WTC11 (cell line): ENCODE measurements at regions not wholly inside any gene's neighbourhood (a gene's known extent, or its start where the extent isn't known, plus 50 kb on each side); places are given as distances from the start of the nearest gene placed in this dataset.

Experiments used
- ATAC-seq: fragments of 200-7000 bp; cut with Tn5 transposase; 2 replicates; pipeline ENCODE4 v1.10.0; 2021; ENCODE audit warnings: mild to moderate bottlenecking, moderate library complexity
- CTCF ChIA-PET: fragments of 300-600 bp; sonication (Branson Sonifier 250); formaldehyde crosslinking; loops from one replicate; lab custom pipeline; 2021; ENCODE audit warnings: antibody characterized with exemption; lab: Charles Lee
- POLR2A ChIA-PET: fragments of 350-600 bp; sonication (Branson Sonifier 250); formaldehyde crosslinking; loops from one replicate; lab custom pipeline; 2021; ENCODE audit warnings: antibody characterized with exemption; lab: Charles Lee
- DNase-seq: peaks from one replicate; pipeline ENCODE4 v3.0.0; 2021; ENCODE audit warnings: low spot score
- H3K27ac Mint-ChIP-seq: 2 replicates; pipeline ENCODE4 v1.8.0; 2021; ENCODE audit warnings: mixed read lengths
- H3K27me3 Mint-ChIP-seq: 2 replicates; pipeline ENCODE4 v1.8.0; 2021; ENCODE audit warnings: low read depth, mild to moderate bottlenecking, moderate library complexity, mixed read lengths
- H3K36me3 Mint-ChIP-seq: 2 replicates; pipeline ENCODE4 v1.8.0; 2021; ENCODE audit warnings: mixed read lengths
- H3K4me1 Mint-ChIP-seq: 2 replicates; pipeline ENCODE4 v1.8.0; 2022; ENCODE audit warnings: mixed read lengths
- H3K4me3 Mint-ChIP-seq: 2 replicates; pipeline ENCODE4 v1.8.0; 2021; ENCODE audit warnings: mild to moderate bottlenecking, moderate library complexity, mixed read lengths
- H3K9me3 Mint-ChIP-seq: 2 replicates; pipeline ENCODE4 v1.8.0; 2021; ENCODE audit warnings: mixed read lengths
- CBFB ChIP-seq: sonication (generic); formaldehyde crosslinking; IDR thresholded peaks from 2 replicates; pipeline ENCODE4 v1.8.1; 2022; ENCODE audit warnings: mild to moderate bottlenecking, low read depth, missing genetic modification reagents
- ELF4 ChIP-seq: sonication (generic); formaldehyde crosslinking; IDR thresholded peaks from 2 replicates; pipeline ENCODE4 v1.8.1; 2022; ENCODE audit warnings: low read depth, mild to moderate bottlenecking, moderate library complexity, missing genetic modification reagents
- ESRRA ChIP-seq: sonication (generic); formaldehyde crosslinking; IDR thresholded peaks from 2 replicates; pipeline ENCODE4 v1.8.1; 2022; ENCODE audit warnings: mild to moderate bottlenecking, missing genetic modification reagents, borderline replicate concordance
- ETV6 ChIP-seq: sonication (generic); formaldehyde crosslinking; IDR thresholded peaks from 2 replicates; pipeline ENCODE4 v1.8.1; 2022; ENCODE audit warnings: mild to moderate bottlenecking, missing genetic modification reagents
- FOXJ3 ChIP-seq: sonication (generic); formaldehyde crosslinking; IDR thresholded peaks from 2 replicates; pipeline ENCODE4 v1.9.0; 2021; ENCODE audit warnings: missing genetic modification reagents, mild to moderate bottlenecking, borderline replicate concordance
- GRHL2 ChIP-seq: fragments of 250-450 bp; sonication (Bioruptor Pico); IDR thresholded peaks from 2 replicates; pipeline ENCODE4 v1.8.0; 2022; ENCODE audit warnings: mild to moderate bottlenecking, moderate library complexity; ENCODE audit not compliant: insufficient replicate concordance, severe bottlenecking
- HMGA2 ChIP-seq: fragments of 250-450 bp; sonication (Bioruptor Pico); IDR thresholded peaks from 2 replicates; pipeline ENCODE4 v1.4.0; 2021; ENCODE audit warnings: mild to moderate bottlenecking, moderate library complexity
- OVOL2 ChIP-seq: fragments of 250-450 bp; sonication (Bioruptor Pico); IDR thresholded peaks from 2 replicates; pipeline ENCODE4 v1.9.0; 2021; ENCODE audit warnings: mild to moderate bottlenecking, borderline replicate concordance
- ZNF232 ChIP-seq: sonication (generic); formaldehyde crosslinking; IDR thresholded peaks from 2 replicates; pipeline ENCODE4 v1.8.0; 2022; ENCODE audit warnings: mild to moderate bottlenecking, missing genetic modification reagents
- ZNF263 ChIP-seq: sonication (generic); formaldehyde crosslinking; IDR thresholded peaks from 2 replicates; pipeline ENCODE4 v1.8.1; 2022; ENCODE audit warnings: low read depth, mild to moderate bottlenecking, moderate library complexity, missing genetic modification reagents
- TF ChIP-seq, protein P1 (sequence below): sonication (generic); formaldehyde crosslinking; IDR thresholded peaks from 2 replicates; pipeline ENCODE4 v1.8.1; 2023; ENCODE audit warnings: mild to moderate bottlenecking, missing genetic modification reagents, moderate library complexity
- TF ChIP-seq, protein P2 (sequence below): fragments of 200-600 bp; IDR thresholded peaks from 2 replicates; pipeline ENCODE4 v1.8.0; 2022; ENCODE audit warnings: antibody characterized with exemption
- TF ChIP-seq, protein P3 (sequence below): sonication (generic); formaldehyde crosslinking; IDR thresholded peaks from 2 replicates; pipeline ENCODE4 v1.8.1; 2023; ENCODE audit warnings: mild to moderate bottlenecking, missing genetic modification reagents, borderline replicate concordance
- TF ChIP-seq, protein P4 (sequence below): fragments of 250-450 bp; sonication (Bioruptor Pico); IDR thresholded peaks from 2 replicates; pipeline ENCODE4 v2.1.2; 2022; ENCODE audit warnings: mild to moderate bottlenecking, moderate library complexity
- TF ChIP-seq, protein P5 (sequence below): sonication (generic); formaldehyde crosslinking; IDR thresholded peaks from 2 replicates; pipeline ENCODE4 v1.8.0; 2023; ENCODE audit warnings: missing genetic modification reagents
- TF ChIP-seq, protein P6 (sequence below): fragments of 250-450 bp; sonication (Bioruptor Pico); conservative IDR thresholded peaks from 2 replicates; pipeline ENCODE4 v1.9.0; 2021; ENCODE audit warnings: mild to moderate bottlenecking
- TF ChIP-seq, protein P7 (sequence below): sonication (generic); formaldehyde crosslinking; IDR thresholded peaks from 2 replicates; pipeline ENCODE4 v1.8.1; 2022; ENCODE audit warnings: low read depth, mild to moderate bottlenecking, moderate library complexity, missing genetic modification reagents, borderline replicate concordance

DNA sequence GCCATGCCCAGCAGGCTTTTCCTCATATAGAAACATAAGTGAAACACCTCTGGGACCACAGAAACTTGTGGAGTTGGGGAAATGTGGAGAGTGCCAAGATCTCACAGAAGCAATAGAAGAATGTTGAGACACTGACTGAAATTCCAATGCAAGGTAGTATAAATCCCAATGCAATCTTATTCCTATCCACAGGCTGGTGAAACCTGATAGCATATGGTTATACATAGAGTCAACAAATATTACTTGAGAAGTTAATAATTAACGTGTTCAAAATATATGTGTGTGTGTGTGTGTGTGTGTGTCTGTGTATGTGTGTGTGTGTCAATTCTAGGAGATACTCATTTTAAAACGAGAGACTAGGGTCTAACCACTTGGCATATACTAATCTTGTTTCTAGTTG lies 776.8 kb upstream of the ACVR2A start:
- CTCF ChIA-PET = no interaction called here
- Mint-ChIP-seq H3K4me3 (no peak overlapping the region), H3K9me3 (peaks cover 26% of the 10 kb centered on the region), H3K27ac (no peak overlapping the region), H3K27me3 (no peaks in the 10 kb centered on the region), H3K4me1 (no peaks in the 10 kb centered on the region), H3K36me3 (peaks cover 9% of the 10 kb centered on the region)
- ATAC-seq (no peak), DNase-seq (no peak)
- POLR2A ChIA-PET = no interaction called here
- TF ChIP-seq, protein P1, sequence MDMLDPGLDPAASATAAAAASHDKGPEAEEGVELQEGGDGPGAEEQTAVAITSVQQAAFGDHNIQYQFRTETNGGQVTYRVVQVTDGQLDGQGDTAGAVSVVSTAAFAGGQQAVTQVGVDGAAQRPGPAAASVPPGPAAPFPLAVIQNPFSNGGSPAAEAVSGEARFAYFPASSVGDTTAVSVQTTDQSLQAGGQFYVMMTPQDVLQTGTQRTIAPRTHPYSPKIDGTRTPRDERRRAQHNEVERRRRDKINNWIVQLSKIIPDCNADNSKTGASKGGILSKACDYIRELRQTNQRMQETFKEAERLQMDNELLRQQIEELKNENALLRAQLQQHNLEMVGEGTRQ (CRISPR knock-in tag) = no peak
- TF ChIP-seq, protein P2, sequence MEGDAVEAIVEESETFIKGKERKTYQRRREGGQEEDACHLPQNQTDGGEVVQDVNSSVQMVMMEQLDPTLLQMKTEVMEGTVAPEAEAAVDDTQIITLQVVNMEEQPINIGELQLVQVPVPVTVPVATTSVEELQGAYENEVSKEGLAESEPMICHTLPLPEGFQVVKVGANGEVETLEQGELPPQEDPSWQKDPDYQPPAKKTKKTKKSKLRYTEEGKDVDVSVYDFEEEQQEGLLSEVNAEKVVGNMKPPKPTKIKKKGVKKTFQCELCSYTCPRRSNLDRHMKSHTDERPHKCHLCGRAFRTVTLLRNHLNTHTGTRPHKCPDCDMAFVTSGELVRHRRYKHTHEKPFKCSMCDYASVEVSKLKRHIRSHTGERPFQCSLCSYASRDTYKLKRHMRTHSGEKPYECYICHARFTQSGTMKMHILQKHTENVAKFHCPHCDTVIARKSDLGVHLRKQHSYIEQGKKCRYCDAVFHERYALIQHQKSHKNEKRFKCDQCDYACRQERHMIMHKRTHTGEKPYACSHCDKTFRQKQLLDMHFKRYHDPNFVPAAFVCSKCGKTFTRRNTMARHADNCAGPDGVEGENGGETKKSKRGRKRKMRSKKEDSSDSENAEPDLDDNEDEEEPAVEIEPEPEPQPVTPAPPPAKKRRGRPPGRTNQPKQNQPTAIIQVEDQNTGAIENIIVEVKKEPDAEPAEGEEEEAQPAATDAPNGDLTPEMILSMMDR = no peak
- TF ChIP-seq ESRRA (CRISPR knock-in tag) = no peak
- no peak for TF ChIP-seq ZNF263 (CRISPR knock-in tag)
- TF ChIP-seq FOXJ3 (CRISPR knock-in tag) = no peak
- TF ChIP-seq, protein P3, sequence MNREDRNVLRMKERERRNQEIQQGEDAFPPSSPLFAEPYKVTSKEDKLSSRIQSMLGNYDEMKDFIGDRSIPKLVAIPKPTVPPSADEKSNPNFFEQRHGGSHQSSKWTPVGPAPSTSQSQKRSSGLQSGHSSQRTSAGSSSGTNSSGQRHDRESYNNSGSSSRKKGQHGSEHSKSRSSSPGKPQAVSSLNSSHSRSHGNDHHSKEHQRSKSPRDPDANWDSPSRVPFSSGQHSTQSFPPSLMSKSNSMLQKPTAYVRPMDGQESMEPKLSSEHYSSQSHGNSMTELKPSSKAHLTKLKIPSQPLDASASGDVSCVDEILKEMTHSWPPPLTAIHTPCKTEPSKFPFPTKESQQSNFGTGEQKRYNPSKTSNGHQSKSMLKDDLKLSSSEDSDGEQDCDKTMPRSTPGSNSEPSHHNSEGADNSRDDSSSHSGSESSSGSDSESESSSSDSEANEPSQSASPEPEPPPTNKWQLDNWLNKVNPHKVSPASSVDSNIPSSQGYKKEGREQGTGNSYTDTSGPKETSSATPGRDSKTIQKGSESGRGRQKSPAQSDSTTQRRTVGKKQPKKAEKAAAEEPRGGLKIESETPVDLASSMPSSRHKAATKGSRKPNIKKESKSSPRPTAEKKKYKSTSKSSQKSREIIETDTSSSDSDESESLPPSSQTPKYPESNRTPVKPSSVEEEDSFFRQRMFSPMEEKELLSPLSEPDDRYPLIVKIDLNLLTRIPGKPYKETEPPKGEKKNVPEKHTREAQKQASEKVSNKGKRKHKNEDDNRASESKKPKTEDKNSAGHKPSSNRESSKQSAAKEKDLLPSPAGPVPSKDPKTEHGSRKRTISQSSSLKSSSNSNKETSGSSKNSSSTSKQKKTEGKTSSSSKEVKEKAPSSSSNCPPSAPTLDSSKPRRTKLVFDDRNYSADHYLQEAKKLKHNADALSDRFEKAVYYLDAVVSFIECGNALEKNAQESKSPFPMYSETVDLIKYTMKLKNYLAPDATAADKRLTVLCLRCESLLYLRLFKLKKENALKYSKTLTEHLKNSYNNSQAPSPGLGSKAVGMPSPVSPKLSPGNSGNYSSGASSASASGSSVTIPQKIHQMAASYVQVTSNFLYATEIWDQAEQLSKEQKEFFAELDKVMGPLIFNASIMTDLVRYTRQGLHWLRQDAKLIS = no peak
- TF ChIP-seq, protein P4, sequence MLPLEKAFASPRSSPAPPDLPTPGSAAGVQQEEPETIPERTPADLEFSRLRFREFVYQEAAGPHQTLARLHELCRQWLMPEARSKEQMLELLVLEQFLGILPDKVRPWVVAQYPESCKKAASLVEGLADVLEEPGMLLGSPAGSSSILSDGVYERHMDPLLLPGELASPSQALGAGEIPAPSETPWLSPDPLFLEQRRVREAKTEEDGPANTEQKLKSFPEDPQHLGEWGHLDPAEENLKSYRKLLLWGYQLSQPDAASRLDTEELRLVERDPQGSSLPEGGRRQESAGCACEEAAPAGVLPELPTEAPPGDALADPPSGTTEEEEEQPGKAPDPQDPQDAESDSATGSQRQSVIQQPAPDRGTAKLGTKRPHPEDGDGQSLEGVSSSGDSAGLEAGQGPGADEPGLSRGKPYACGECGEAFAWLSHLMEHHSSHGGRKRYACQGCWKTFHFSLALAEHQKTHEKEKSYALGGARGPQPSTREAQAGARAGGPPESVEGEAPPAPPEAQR (CRISPR knock-in tag) = no peak
- TF ChIP-seq ELF4 (CRISPR knock-in tag) = no peak
- TF ChIP-seq, protein P5, sequence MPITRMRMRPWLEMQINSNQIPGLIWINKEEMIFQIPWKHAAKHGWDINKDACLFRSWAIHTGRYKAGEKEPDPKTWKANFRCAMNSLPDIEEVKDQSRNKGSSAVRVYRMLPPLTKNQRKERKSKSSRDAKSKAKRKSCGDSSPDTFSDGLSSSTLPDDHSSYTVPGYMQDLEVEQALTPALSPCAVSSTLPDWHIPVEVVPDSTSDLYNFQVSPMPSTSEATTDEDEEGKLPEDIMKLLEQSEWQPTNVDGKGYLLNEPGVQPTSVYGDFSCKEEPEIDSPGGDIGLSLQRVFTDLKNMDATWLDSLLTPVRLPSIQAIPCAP = no peak
- TF ChIP-seq GRHL2 (CRISPR knock-in tag) = no peak
- no peak for TF ChIP-seq CBFB (CRISPR knock-in tag)
- no peak for TF ChIP-seq ETV6
- no peak for TF ChIP-seq OVOL2 (CRISPR knock-in tag)
- TF ChIP-seq, protein P6, sequence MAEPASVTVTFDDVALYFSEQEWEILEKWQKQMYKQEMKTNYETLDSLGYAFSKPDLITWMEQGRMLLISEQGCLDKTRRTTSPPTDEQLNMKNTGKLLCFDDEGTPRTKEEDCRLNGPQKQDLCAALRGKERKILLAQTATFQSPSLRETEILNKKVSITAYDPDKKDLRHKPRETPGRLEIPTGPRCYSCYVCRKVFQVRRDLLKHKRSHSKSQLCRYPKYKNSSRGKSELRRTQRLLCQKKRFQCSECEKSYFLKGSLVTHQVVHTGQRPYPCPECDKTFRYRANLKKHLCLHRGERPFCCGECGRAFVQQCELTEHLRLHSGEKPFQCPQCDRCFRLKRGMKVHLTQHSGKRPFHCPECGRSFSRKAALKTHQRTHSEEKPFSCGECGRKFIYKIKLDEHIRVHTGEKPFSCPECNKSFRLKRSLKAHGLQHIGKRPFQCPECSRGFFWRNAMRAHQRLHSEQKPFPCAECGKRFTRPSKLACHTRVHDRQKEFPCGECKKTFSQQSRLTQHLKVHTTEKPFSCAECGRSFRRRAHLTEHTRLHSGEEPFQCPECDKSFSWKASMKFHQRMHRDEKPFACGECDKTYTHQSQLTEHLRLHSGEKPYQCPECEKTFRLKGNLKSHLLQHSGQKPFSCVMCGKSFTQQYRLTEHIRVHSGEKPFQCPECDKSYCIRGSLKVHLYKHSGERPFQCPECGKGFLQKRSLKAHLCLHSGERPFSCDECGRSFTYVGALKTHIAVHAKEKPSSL (CRISPR knock-in tag) = no peak
- TF ChIP-seq, protein P7, sequence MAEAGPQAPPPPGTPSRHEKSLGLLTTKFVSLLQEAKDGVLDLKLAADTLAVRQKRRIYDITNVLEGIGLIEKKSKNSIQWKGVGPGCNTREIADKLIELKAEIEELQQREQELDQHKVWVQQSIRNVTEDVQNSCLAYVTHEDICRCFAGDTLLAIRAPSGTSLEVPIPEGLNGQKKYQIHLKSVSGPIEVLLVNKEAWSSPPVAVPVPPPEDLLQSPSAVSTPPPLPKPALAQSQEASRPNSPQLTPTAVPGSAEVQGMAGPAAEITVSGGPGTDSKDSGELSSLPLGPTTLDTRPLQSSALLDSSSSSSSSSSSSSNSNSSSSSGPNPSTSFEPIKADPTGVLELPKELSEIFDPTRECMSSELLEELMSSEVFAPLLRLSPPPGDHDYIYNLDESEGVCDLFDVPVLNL = no peak
- no peak for TF ChIP-seq ZNF232 (CRISPR knock-in tag)
- no peak for TF ChIP-seq HMGA2
- TF ChIP-seq, all 79 proteins: peak for 0
